Retinal pigment epithelial cell (primary cell): ENCODE measurements at regions not wholly inside any gene's neighbourhood (a gene's known extent, or its start where the extent isn't known, plus 50 kb on each side); places are given as distances from the start of the nearest gene placed in this dataset.

Experiments used
- DNase-seq: peaks from one replicate; pipeline ENCODE4 v3.0.0-alpha.2; 2010; ENCODE audit warnings: low read depth
- H3K4me3 ChIP-seq: 2 replicates; pipeline ENCODE4 v1.5.1; 2011; ENCODE audit warnings: mild to moderate bottlenecking, low read length, control low read depth, moderate library complexity
- CTCF ChIP-seq: conservative IDR thresholded peaks from 2 replicates; pipeline ENCODE4 v1.5.1; 2011; ENCODE audit warnings: low read depth, low read length, control low read depth, inconsistent platforms

GRCh38 chr13:63900406-63900805, 2484.8 kb upstream of the PCDH20 start:
- no peak overlapping the region for H3K4me3 ChIP-seq
- TF ChIP-seq CTCF = no peak
- DNase-seq = no peak

GRCh38 chr13:63896321-63896720, 2480.7 kb upstream of the PCDH20 start:
- DNase-seq = no peak
- no peak for TF ChIP-seq CTCF
- no peak overlapping the region for H3K4me3 ChIP-seq

GRCh38 chr13:63882052-63882451, 2466.4 kb upstream of the PCDH20 start:
- no peak for DNase-seq
- H3K4me3 ChIP-seq = no peak overlapping the region
- TF ChIP-seq CTCF = no peak

- no peak overlapping the region for H3K4me3 ChIP-seq
- no peak for DNase-seq
- no peak for TF ChIP-seq CTCF
These were observed 2465.1 kb upstream of the PCDH20 start for GRCh38 chr13:63880705-63881104.

GRCh38 chr13:63873936-63874335, 2458.3 kb upstream of the PCDH20 start:
- TF ChIP-seq CTCF = no peak
- no peak overlapping the region for H3K4me3 ChIP-seq
- DNase-seq = no peak

- H3K4me3 ChIP-seq = no peak overlapping the region
- TF ChIP-seq CTCF = no peak
- DNase-seq = no peak
These were observed 2448.7 kb upstream of the PCDH20 start for GRCh38 chr13:63864171-63864902.

GRCh38 chr13:63855457-63856118, 2439.9 kb upstream of the PCDH20 start:
- H3K4me3 ChIP-seq = no peak overlapping the region
- no peak for DNase-seq
- TF ChIP-seq CTCF = no peak
